ENCODE measurements at regions not wholly inside any gene's neighbourhood (a gene's known extent, or its start where the extent isn't known, plus 50 kb on each side); places are given as distances from the start of the nearest gene placed in this dataset.

GRCh38 chr1:90512441-90512840 is 204.7 kb downstream of the BARHL2 start:
- DNase-seq (ENCODE audit: insufficient read length, low spot score) (no peak), FAIRE-seq (no peak)
- no peak for TF ChIP-seq CTCF (IDR thresholded peaks at IDR 0.05; ENCODE audit: insufficient read depth, missing control alignments)

- DNase-seq (ENCODE audit: insufficient read length, low spot score) (no peak), FAIRE-seq (no peak)
- no peak for TF ChIP-seq CTCF (IDR thresholded peaks at IDR 0.05; ENCODE audit: insufficient read depth, missing control alignments)
Measured at GRCh38 chr1:90510143-90510542, 207.0 kb downstream of the BARHL2 start.

- no peak for TF ChIP-seq CTCF (IDR thresholded peaks at IDR 0.05; ENCODE audit: insufficient read depth, missing control alignments)
- no peak for DNase-seq (ENCODE audit: insufficient read length, low spot score)
- no peak for FAIRE-seq
Measured at GRCh38 chr1:90509225-90510048, 207.7 kb downstream of the BARHL2 start.

- DNase-seq (ENCODE audit: insufficient read length, low spot score), result no peak
- TF ChIP-seq CTCF (IDR thresholded peaks at IDR 0.05; ENCODE audit: insufficient read depth, missing control alignments), result no peak
- FAIRE-seq, result no peak
Measured at GRCh38 chr1:90508376-90509167, 208.5 kb downstream of the BARHL2 start.

GRCh38 chr1:90507173-90507572 is 209.9 kb downstream of the BARHL2 start:
- no peak for FAIRE-seq
- DNase-seq (ENCODE audit: insufficient read length, low spot score), result no peak
- TF ChIP-seq CTCF (IDR thresholded peaks at IDR 0.05; ENCODE audit: insufficient read depth, missing control alignments), result no peak

- TF ChIP-seq CTCF (IDR thresholded peaks at IDR 0.05; ENCODE audit: insufficient read depth, missing control alignments), result no peak
- no peak for FAIRE-seq
- no peak for DNase-seq (ENCODE audit: insufficient read length, low spot score)
Measured at GRCh38 chr1:90505806-90506205, 211.3 kb downstream of the BARHL2 start.

GRCh38 chr1:90504509-90504908 is 212.6 kb downstream of the BARHL2 start:
- DNase-seq (ENCODE audit: insufficient read length, low spot score) (no peak), FAIRE-seq (no peak)
- TF ChIP-seq CTCF (IDR thresholded peaks at IDR 0.05; ENCODE audit: insufficient read depth, missing control alignments), result no peak
